ENCODE measurements at regions not wholly inside any gene's neighbourhood (a gene's known extent, or its start where the extent isn't known, plus 50 kb on each side); places are given as distances from the start of the nearest gene placed in this dataset.

DNA sequence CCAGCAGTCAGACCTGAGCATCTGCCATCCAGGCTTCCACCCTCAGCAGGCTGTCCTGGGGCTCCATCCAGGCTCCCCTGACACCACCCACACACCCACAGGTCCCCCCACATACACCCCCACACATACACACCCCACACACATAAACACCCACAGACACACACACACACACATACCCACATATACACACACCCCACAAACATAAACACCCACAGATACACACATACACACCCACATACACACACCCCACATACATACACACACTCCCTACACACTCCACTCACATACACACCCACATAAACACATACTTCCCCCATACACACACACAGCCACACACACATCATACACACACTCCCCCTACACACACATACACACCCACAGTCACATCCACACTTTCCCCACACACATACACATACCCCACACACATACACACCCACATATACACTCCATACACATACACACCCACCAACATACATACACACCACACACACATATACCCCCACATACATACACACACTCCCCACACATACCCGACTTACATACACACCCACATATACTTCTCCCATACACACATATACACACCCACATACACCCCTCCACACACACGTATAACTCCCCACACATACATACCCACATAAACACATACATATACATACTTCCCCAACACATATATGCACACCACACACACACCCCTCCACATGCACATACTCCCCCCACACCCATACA lies 183.3 kb upstream of the ETAA1 start:
- no peak for DNase-seq (ENCODE audit: low read depth, low spot score)
- POLR2A ChIA-PET: no interaction called here
- no peak for FAIRE-seq
- H3K36me3 ChIP-seq (ENCODE audit: control insufficient read depth in 2 of 2, extremely low read depth in 1 of 2, insufficient read depth in 2 of 2, low read length in 2 of 2): no peaks in the 10 kb centered on the region
- H3K4me1 ChIP-seq (ENCODE audit: control insufficient read depth, extremely low read depth, insufficient read depth, low read length): no peaks in the 10 kb centered on the region
- no peak overlapping the region for H3K9ac ChIP-seq (replicated peaks; ENCODE audit: extremely low read depth, insufficient read depth, low read length)
- H3K27ac ChIP-seq (ENCODE audit: insufficient read depth, low read depth, low read length): no peak overlapping the region
- no peaks in the 10 kb centered on the region for H3K27me3 ChIP-seq (ENCODE audit: control insufficient read depth in 2 of 2, insufficient read depth in 2 of 2, low read length in 2 of 2)
- no peak overlapping the region for H2AFZ ChIP-seq (ENCODE audit: low read depth, low read length)
- no peaks in the 10 kb centered on the region for H3K9me3 ChIP-seq (replicated peaks; ENCODE audit: control insufficient read depth, insufficient read depth, low read length)
- no peak overlapping the region for H3K4me3 ChIP-seq (replicated peaks in 1 of 3; ENCODE audit: insufficient read depth in 1 of 3, low read depth in 1 of 3, low read length in 3 of 3)
- TF ChIP-seq FOS (IDR thresholded peaks at IDR 0.05; ENCODE audit: borderline replicate concordance, insufficient read depth, low read length) (no peak), MYC (IDR thresholded peaks at IDR 0.05; ENCODE audit: low read depth, low read length) (no peak), JUN (IDR thresholded peaks at IDR 0.05; ENCODE audit: borderline replicate concordance, insufficient read depth, insufficient read length, low read depth) (no peak), CTCF (IDR thresholded peaks at IDR 0.05; ENCODE audit: extremely low read depth in 1 of 2, insufficient read depth in 1 of 2, low read depth in 1 of 2, low read length in 2 of 2) (no peak), POLR2A (IDR thresholded peaks at IDR 0.05; ENCODE audit: low read depth, low read length) (no peak), EZH2 (IDR thresholded peaks at IDR 0.05; ENCODE audit: borderline replicate concordance, low read depth, low read length, severe bottlenecking) (no peak), POLR2AphosphoS5 (IDR thresholded peaks at IDR 0.05; ENCODE audit: insufficient read depth, low read depth, low read length) (no peak), MAX (IDR thresholded peaks at IDR 0.05; ENCODE audit: insufficient read depth, insufficient read length) (no peak), GATA2 (IDR thresholded peaks at IDR 0.05; ENCODE audit: insufficient read depth, insufficient read length, low read depth, low read length) (no peak)
- CTCF ChIA-PET: no interaction called here
- intact Hi-C loops (cut with micrococcal nuclease) (loop anchor here (2.0 to 10.0 kb wide), 2 partner anchors 351 to 627 kb away; no protein-coding TSS in a partner anchor), dilution Hi-C loops (cut with MboI; ENCODE audit: extremely low pct_ligation_motif_present, low sequenced_read_pairs) (no loop called here)
- no peak overlapping the region for H3K4me2 ChIP-seq (ENCODE audit: insufficient read depth, low read length)
- no peaks in the 10 kb centered on the region for H4K20me1 ChIP-seq (replicated peaks; ENCODE audit: control insufficient read depth, extremely low read depth, insufficient read depth, low read length)
- H3K79me2 ChIP-seq (ENCODE audit: control insufficient read depth, insufficient read depth, low read length): no peaks in the 10 kb centered on the region
- H3K9me1 ChIP-seq (replicated peaks; ENCODE audit: control insufficient read depth, extremely low read depth, insufficient read depth, low read length): no peaks in the 10 kb centered on the region
- BruUV-seq (replicated peaks): no TSS peak

All from endothelial cell of umbilical vein (primary cell).